ENCODE measurements at regions not wholly inside any gene's neighbourhood (a gene's known extent, or its start where the extent isn't known, plus 50 kb on each side); places are given as distances from the start of the nearest gene placed in this dataset.
"Not testable (repeated sequence)": the region's sequence is repeated elsewhere in the genome, so short reads cannot be mapped to it uniquely, and the experiment has no call there.

DNA sequence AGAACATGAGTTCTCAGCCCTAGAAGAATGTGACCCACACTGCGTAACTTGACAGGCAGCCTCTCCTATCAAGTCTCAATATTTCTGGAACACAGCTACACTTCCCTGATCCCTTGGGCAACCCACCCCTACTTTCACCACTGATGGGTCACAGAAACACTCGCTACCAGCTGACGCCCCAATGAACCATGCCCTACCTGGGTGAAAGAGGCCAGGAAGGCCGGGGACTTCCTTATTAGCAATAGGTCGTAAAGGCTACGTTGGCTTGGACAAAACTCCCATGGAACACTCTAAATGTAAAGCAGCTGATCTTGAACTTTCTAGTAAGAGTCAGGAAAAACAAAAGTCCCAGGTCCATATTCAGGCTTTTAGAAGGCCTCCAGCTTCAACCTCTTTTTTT is 202.3 kb upstream of the KCTD7 start:
- TF ChIP-seq, protein P1, sequence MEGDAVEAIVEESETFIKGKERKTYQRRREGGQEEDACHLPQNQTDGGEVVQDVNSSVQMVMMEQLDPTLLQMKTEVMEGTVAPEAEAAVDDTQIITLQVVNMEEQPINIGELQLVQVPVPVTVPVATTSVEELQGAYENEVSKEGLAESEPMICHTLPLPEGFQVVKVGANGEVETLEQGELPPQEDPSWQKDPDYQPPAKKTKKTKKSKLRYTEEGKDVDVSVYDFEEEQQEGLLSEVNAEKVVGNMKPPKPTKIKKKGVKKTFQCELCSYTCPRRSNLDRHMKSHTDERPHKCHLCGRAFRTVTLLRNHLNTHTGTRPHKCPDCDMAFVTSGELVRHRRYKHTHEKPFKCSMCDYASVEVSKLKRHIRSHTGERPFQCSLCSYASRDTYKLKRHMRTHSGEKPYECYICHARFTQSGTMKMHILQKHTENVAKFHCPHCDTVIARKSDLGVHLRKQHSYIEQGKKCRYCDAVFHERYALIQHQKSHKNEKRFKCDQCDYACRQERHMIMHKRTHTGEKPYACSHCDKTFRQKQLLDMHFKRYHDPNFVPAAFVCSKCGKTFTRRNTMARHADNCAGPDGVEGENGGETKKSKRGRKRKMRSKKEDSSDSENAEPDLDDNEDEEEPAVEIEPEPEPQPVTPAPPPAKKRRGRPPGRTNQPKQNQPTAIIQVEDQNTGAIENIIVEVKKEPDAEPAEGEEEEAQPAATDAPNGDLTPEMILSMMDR (IDR thresholded peaks at IDR 0.05; ENCODE audit: low read depth, low read length, missing control alignments): no peak
- H3K4me3 ChIP-seq (ENCODE audit: low read depth, low read length): no peak overlapping the region
- no peak for DNase-seq (ENCODE audit: low read depth)

GRCh38 chr7:66426996-66427395 is 201.7 kb upstream of the KCTD7 start:
- H3K4me3 ChIP-seq (ENCODE audit: low read depth, low read length): no peak overlapping the region
- DNase-seq (ENCODE audit: low read depth): no peak
- TF ChIP-seq, protein P1 (IDR thresholded peaks at IDR 0.05; ENCODE audit: low read depth, low read length, missing control alignments): no peak

GRCh38 chr7:66427956-66428355 is 200.7 kb upstream of the KCTD7 start:
- TF ChIP-seq, protein P1 (IDR thresholded peaks at IDR 0.05; ENCODE audit: low read depth, low read length, missing control alignments): no peak
- no peak overlapping the region for H3K4me3 ChIP-seq (ENCODE audit: low read depth, low read length)
- no peak for DNase-seq (ENCODE audit: low read depth)

- no peak for DNase-seq (ENCODE audit: low read depth)
- TF ChIP-seq, protein P1 (IDR thresholded peaks at IDR 0.05; ENCODE audit: low read depth, low read length, missing control alignments): no peak
- H3K4me3 ChIP-seq (ENCODE audit: low read depth, low read length): no peak overlapping the region
Observed at GRCh38 chr7:66429498-66430163, 199.1 kb upstream of the KCTD7 start.

DNA sequence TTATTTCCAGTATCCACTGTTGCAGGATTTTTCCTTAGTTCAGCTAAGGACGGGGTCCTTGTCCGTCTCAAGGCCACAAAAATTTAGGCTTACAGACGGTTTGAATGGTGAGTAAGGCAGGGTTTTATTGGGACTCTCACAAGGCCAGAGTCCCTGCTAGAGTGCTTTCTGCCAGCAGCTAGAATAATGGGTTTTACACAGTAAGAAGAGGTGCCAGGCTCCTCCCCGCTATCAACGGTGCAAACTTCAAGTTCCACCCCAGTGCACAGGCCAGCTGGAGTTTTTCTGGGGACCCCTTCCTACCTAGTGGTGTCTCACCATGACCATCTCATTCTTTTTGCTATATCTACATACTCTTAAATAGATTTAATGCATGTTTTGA is 198.5 kb upstream of the KCTD7 start:
- H3K4me3 ChIP-seq (ENCODE audit: low read depth, low read length): no peak overlapping the region
- DNase-seq (ENCODE audit: low read depth): no peak
- TF ChIP-seq, protein P1 (IDR thresholded peaks at IDR 0.05; ENCODE audit: low read depth, low read length, missing control alignments): no peak

DNA sequence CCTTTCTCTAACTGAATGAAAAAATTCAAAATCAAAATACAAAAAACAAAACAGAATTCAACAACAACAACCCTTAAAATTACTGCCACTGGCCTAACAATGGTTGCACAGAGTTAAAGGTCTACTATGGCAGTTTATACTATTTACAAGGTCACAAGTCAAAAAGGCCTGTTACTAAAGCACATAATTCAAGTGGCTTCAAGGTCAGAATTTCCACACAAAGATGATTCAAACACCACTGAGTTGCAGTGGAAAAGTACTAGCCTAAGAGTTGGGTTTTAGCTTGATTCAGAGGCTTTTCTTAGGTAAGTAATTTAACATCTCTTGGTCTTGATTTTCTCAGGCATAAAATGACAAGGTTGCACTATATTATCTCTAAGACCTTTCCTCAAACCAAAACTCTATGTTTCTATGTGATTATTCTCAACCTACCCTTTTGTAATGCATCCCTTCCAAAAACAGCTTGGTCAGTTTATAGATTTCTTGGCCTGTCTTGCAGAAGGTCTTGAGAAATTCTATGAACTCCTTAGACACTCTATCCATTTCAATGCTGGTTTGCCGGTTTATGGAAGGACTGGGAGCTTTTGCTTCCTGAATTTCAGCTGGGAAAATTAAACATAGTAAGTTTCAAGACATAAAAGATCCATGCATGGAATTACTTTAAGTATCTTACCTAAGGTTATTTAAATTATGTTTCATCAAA is 189.8 kb upstream of the KCTD7 start:
- H3K4me3 ChIP-seq (ENCODE audit: low read depth, low read length); DNase-seq (ENCODE audit: low read depth): not testable (repeated sequence)

- H3K4me3 ChIP-seq (ENCODE audit: low read depth, low read length): no peak overlapping the region
- no peak for DNase-seq (ENCODE audit: low read depth)
- TF ChIP-seq, protein P1 (IDR thresholded peaks at IDR 0.05; ENCODE audit: low read depth, low read length, missing control alignments): no peak
Observed at GRCh38 chr7:66442385-66442784, 186.3 kb upstream of the KCTD7 start.
